HG03108 (cell line): ENCODE measurements at regions not wholly inside any gene's neighbourhood (a gene's known extent, or its start where the extent isn't known, plus 50 kb on each side); places are given as distances from the start of the nearest gene placed in this dataset.
"Not testable (repeated sequence)": the region's sequence is repeated elsewhere in the genome, so short reads cannot be mapped to it uniquely, and the experiment has no call there.

Source experiments
- ATAC-seq: cut with Tn5 transposase; IDR thresholded peaks from one replicate; pipeline ENCODE4 v1.9.1; 2021; ENCODE audit warnings: moderate library complexity; ENCODE audit not compliant: unreplicated experiment

GRCh38 chr4:188650516-188650915, 511.3 kb downstream of the TRIML1 start:
- ATAC-seq: no peak

DNA sequence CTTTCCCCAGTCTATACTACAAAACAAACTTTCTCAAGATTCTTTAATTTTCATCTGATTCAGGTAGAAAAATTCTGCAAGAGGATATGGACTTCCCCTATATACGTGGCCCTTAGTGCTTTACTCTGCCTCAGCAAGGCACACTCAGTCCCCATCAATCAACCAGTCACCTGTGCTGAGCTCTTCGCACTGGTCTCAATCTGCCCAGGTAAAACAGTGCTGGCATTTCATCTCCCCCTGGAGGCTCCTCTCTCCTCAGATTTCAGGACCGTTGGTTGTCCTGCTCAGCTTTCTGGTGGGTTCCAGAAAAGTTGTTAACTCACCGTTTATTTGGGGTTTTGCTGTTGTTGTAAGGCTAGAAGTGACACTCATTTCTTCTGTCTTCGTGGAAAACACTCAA, 518.1 kb downstream of the TRIML1 start:
- ATAC-seq: no peak

DNA sequence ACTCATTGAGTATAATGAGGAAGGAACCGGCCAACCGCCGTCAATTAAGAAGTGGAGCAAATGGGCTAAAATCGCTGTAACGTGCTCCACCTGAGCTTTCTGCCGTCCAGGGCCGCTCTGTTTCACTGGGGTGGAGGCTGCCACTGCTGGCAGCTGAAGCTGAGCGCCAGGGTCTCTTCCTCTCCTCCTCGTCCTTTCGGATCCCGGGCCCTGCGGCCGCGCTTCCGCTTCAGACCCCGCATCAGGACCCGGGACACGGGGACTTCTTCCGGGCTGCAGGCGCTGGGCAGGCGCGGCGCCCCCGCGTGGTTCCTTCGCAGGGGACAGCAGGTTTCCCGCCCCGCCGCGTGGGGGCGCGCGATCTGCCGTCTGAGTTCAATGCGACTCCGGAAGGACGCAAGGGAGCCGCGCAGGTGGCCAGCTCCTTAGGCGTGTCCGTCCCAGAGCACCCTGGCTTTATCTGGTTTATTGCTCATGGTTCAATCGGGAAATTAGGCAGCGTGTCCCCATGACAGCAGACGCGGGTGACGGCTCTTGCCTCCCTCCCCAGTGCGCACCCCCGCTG, 519.8 kb downstream of the TRIML1 start:
- ATAC-seq: no peak

GRCh38 chr4:188660796-188661195, 521.6 kb downstream of the TRIML1 start:
- ATAC-seq: no peak

DNA sequence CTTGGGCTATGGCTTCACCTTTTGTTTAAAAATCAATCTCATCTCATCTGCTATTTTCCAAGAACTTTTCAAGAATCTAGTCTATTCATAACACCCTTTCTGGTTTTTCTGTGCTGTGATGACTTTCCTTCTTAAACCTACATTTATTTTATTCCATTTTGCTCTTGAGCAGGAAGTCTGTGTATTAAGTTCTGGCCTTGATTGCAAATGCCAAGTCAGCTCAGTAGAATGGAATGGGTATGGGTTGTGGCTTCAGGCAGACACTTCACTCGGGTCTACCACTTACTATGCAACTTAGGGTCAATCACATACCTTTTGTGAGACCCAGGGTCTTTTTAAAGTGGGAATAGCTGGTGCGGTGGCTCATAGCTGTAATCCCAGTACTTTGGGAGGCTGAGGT, 522.3 kb downstream of the TRIML1 start:
- no peak for ATAC-seq

DNA sequence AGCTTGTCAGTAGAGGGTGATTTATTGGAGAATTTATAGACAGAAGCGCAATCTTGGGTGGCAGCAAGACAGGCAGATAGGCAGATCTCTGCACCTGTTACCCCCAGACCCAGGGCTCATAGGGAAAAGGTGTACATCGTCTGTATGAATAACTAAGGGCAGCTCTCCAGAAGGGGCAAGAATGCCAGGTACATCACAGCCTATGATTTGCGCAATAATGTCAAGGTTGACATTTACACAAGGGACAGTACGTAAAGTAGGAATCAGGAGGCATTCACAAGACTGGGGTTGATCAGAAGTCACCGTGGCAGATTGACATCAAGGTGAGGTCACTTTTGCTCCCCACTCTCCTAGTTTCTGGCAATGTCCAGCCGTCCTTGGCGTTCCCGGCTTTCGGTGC, 524.1 kb downstream of the TRIML1 start:
- ATAC-seq: no peak

GRCh38 chr4:188665491-188666457, 526.5 kb downstream of the TRIML1 start:
- no peak for ATAC-seq

GRCh38 chr4:188678691-188679090, 539.5 kb downstream of the TRIML1 start:
- not testable (repeated sequence) for ATAC-seq

DNA sequence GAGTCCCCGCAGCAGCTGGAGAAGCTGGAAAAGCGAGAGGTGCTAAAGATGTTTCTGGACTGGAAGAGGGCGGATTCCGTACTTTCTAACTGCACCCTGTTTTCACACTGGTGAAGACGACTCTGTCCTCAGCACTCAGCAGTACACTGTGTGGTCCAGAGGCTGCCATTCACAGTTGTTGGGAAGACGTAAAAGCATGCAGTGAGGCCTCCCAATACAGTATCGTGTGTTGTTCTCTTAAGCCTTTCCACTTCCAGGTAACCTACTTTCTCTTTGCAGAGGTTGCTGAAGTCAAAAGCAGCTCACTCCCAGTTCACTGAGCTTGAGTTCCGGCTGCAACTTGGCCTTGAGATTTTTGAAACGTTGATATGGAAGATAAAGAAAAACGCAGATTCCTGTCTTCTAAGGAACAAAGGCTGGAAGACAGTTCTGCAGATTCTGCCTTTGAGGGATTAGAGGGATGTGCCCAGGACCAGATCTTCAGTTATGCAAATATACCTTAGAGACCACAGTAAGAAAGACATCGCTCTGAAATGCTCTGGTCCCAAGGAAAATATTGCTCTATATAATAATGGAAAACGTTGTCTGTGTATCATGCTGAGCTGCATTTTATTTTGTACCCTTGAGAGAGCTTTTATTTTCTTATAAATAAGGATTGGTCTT, 540.9 kb downstream of the TRIML1 start:
- no peak for ATAC-seq

- no peak for ATAC-seq
Observed at GRCh38 chr4:188680667-188681063, 541.4 kb downstream of the TRIML1 start.

- ATAC-seq: no peak
Observed at GRCh38 chr4:188682321-188682720, 543.1 kb downstream of the TRIML1 start.

DNA sequence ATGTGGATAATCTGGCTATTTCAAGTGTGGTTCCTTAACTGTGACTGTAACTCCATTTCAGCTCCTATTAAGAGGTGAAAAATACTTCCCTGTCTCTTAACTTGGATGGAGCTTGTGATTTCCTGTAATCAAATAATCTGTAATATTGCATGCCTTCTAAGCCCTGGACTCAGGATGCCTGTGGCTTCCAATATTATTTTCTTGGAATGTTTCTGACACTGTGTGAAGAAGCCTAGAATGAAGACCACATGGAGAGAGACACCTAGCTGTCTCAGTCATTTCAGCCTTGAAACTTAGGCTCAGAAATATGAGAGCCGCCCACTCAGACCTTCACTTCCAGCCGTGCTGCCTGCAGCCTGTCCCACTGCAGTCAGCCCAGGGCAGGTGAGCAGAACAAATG, 544.3 kb downstream of the TRIML1 start:
- no peak for ATAC-seq

GRCh38 chr4:188688956-188689355, 549.7 kb downstream of the TRIML1 start:
- ATAC-seq: no peak

DNA sequence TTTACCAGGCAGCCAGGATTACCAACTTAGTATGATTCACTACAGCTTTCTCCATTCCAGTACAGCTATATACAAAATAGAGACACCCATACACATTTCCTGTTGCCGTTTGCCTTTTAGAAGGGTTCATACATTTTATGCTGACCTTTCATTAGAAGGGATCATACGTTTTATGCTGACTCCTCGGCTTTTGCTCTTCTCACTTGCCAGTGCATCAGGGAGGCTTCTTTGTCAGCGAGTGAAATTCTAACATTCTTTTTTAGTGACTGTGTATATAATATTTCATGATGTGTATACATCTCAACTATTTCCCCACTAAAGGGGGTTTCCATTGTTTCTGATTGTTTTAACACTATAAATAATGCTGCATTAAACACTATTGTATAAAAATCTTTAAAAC, 552.6 kb downstream of the TRIML1 start:
- ATAC-seq: no peak

- ATAC-seq: no peak
Observed at GRCh38 chr4:188695261-188695660, 556.0 kb downstream of the TRIML1 start.

GRCh38 chr4:188697243-188697642, 558.0 kb downstream of the TRIML1 start:
- no peak for ATAC-seq

- no peak for ATAC-seq
Observed at GRCh38 chr4:188701952-188702351, 562.7 kb downstream of the TRIML1 start.

DNA sequence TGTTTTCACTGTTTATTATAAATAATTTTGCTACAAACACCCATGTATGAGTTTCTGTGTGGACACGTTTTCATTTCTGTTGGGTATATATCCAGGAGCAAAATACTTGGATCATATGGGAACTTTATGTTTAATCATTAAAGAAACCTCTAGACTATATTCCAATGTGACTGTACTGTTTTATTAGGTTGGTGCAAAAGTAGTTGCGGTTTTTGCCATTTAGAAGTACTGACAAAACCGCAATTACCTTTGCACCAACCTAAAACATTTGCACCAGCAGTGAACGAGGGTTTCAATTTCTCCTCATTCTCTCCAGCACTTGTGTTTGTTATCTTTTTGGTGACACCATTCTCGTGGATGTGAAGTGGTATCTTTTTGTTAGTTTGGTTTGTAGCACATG, 565.0 kb downstream of the TRIML1 start:
- no peak for ATAC-seq

DNA sequence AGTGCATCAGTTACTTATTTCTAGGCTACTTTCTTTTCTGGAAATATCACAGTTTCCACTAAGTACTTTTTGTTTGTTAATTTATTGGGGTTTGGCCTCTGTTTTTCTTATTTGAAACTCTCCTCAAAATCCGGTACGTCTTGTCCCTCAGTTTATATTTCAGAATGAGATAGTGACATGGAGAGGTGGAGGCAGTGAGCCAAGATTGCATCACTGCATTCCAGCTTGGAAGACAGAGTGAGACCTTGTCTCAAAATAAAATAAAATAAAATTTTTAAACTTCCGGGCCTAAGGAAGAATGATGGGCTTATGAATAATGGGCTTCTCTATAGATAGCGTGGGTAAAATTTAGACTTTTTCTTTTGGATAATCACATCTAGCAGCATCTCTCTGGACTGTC, 567.8 kb downstream of the TRIML1 start:
- no peak for ATAC-seq

DNA sequence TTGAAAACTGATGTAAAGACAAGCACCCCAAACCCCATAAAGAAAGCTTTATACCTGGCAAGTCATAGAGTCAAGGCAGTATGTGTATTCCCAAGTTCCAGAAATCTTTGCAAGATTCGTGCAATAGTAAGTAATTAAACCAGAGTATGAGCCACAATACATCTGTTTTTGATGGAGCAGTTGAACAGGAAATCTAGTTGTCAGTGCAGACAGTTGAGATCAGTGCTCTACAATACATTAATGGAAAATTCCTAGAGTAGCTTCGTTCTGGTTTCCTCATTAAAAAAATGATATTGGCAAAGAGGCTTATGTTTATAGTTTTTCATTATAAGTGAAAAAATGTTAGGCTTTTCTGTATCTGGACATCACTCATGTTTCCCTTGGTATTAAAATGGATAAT, 575.3 kb downstream of the TRIML1 start:
- no peak for ATAC-seq

- no peak for ATAC-seq
Observed at GRCh38 chr4:188714907-188715306, 575.7 kb downstream of the TRIML1 start.

DNA sequence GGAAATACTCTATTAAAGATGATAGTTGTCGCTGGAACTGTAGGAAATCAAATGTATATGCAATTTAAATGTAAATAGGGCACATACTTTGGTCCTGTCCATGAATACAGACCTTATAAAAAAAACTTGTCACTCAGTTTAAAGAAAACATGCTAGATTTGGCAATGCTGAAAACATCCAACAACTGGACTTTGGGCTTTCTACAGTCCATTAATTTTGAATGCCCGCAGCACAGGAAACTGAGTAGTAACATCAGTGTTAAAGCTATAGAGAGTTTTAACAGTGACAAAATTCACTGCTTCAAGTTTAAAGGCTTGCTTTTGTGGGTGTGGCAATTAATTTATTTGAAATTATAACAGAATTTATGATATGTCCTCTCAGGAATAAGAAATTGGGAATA, 578.4 kb downstream of the TRIML1 start:
- no peak for ATAC-seq
